GM12864 (cell line): ENCODE measurements at regions not wholly inside any gene's neighbourhood (a gene's known extent, or its start where the extent isn't known, plus 50 kb on each side); places are given as distances from the start of the nearest gene placed in this dataset.

Source experiments
- DNase-seq: peaks from one replicate; pipeline ENCODE4 v3.0.0-alpha.2; 2011; ENCODE audit warnings: low read depth
- H3K4me3 ChIP-seq: 2 replicates; pipeline ENCODE4 v1.5.1; 2011; ENCODE audit warnings: mild to moderate bottlenecking, low read depth, low read length, control low read depth
- TF ChIP-seq, protein P1 (sequence below): IDR thresholded peaks from 2 replicates; pipeline ENCODE4 v1.5.1; 2011; ENCODE audit warnings: low read depth, mild to moderate bottlenecking, moderate library complexity, low read length, control low read depth, inconsistent platforms; ENCODE audit errors: missing control alignments

DNA sequence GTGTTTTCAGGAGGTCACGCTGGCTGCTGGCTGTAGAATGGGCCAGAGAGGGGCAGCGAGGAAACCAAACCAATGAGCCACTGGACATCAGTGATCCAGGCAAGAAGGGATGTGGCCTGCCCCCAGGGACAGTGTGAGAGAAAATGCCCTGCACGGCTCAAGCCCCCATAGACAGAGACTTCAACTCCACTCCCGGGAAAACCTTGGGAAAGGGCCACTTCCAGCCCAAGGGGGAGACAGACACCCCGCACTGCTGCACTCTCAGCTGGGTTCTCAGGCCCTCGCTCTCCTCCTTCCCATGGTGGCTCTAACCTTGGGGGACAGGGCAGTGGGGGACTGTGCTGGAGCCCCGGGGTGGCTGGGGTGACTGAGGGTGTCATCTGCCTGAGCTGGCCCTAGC is 172.0 kb downstream of the KATNAL1 start:
- TF ChIP-seq, protein P1, sequence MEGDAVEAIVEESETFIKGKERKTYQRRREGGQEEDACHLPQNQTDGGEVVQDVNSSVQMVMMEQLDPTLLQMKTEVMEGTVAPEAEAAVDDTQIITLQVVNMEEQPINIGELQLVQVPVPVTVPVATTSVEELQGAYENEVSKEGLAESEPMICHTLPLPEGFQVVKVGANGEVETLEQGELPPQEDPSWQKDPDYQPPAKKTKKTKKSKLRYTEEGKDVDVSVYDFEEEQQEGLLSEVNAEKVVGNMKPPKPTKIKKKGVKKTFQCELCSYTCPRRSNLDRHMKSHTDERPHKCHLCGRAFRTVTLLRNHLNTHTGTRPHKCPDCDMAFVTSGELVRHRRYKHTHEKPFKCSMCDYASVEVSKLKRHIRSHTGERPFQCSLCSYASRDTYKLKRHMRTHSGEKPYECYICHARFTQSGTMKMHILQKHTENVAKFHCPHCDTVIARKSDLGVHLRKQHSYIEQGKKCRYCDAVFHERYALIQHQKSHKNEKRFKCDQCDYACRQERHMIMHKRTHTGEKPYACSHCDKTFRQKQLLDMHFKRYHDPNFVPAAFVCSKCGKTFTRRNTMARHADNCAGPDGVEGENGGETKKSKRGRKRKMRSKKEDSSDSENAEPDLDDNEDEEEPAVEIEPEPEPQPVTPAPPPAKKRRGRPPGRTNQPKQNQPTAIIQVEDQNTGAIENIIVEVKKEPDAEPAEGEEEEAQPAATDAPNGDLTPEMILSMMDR = no peak

DNA sequence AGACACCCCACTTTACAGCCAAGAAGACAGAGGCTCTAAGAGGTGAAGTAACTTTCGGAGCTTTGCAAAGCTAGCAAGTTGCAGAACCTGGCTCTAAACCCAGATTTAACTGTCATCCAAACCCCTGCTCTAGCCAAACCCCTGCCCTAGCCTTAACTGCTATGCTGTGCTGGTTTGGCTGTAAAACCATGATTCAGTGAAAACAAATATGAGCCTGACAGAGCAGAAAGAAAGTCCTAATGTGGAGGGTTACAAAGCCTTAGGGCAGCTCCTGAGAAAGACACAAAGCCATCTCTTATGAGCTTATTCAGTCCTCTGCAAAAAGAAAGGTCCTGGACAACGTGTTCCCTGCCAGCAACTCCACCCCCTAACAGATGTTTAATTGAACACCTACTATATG is 172.8 kb downstream of the KATNAL1 start:
- TF ChIP-seq, protein P1 = no peak
- DNase-seq = no peak
- no peak overlapping the region for H3K4me3 ChIP-seq

More for the DNA sequence above, 172.0 kb downstream of the KATNAL1 start:
- no peak for DNase-seq
- H3K4me3 ChIP-seq = no peak overlapping the region

DNA sequence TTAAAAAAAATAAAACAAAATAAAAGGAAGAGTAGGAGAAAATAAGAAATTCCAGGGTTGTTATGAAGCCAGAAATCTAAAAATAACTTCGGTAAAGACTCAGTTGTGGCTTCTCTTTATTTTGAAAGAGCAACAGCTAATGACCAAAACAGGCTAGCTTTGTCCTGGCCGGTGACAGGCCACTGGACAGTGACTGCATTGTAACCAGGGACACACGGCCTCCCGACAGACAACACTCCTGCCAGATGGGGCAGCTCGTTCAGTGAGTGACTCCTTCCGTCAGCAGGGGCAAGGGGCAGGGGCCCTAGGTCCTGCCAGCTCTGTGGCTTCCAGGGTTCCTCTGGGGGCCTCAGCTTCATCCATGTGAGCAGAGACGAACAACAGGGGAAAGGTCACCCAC is 173.4 kb downstream of the KATNAL1 start:
- no peak overlapping the region for H3K4me3 ChIP-seq
- DNase-seq = no peak
- TF ChIP-seq, protein P1 = no peak

DNA sequence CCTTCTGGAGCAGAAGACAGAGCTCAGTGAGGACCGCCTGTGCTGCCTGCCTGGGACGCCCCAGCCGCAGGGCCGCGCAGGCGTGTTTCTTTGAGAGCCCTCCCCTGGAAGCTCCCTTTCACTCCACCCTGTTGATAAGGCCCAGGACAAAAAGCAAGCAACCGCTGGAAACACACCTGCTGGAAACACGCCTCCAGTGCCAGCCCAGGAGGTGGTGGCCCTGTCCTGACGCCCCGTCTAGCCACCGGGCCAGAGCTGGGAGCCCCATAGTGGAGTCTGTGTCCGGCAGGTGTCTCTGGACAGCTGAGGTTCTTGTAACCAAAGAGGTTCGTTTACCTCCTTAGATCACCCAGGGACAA is 173.8 kb downstream of the KATNAL1 start:
- no peak for DNase-seq
- H3K4me3 ChIP-seq = no peak overlapping the region
- TF ChIP-seq, protein P1 = no peak

DNA sequence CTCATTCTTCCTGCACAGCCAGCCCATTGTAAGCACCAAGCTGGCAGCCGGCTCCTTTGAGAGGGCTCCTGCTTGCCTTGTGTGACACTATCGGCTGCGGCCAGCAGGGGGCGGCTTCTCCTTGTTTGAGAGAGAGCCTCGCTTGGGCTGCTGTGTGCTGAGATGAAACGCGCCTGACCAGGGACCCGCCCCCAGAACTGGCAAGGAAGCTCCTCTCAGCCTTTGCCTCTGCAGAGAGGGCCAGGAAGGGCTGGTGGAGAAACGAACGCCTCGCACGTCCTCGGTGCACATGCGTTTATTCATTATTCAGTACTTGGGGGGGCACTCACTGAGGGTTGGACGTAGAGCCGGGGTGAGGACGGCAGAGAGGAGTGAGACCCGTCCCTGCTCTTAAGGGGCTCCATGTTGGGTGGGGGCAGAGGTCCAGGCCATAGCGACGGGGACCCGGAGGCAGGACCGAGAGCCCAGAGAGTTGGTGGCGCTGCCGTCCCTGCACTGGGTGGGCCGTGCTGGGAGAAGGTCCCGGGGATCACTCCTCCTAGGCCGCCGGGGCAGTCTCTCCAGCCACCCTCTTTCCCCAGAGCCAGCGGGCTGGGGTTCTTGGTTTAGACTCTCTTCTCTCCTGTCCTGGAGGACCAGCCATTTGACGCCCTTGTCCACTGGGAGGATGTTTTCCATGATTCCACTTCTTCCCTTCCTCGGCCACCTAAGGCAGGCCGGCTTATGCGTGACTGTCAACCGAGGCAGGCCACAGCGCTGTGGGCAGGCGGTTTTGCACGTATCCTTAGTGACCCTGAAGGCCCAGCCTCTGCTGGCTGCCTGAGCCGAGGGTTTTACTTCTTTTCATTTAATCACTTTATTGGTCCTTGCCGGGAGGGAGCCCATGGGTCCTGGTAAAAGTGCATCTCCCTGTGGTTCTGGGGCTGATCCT is 174.5 kb downstream of the KATNAL1 start:
- DNase-seq = peak; percentile 70
- H3K4me3 ChIP-seq = no peak overlapping the region
- TF ChIP-seq, protein P1 = peak; percentile 86

DNA sequence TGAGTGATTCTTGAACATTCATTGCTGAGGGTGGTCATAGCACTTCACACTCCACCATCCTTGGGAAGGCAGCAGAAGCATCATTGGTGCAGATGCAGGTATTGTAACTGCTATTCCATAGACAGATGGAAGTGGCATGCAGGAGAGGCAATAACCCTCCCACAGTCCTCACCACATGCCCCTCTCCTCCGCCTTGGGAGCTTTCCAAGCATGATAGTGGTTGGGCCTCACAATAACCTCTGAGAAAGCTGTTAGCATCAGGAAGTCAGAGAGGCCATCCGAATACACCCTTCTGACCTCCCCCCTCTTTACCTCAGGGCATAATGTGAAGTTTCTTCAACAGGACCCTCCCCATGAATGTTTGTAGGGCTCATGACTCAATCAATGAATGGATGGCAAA is 177.9 kb downstream of the KATNAL1 start:
- no peak overlapping the region for H3K4me3 ChIP-seq
- no peak for DNase-seq
- TF ChIP-seq, protein P1 = no peak

DNA sequence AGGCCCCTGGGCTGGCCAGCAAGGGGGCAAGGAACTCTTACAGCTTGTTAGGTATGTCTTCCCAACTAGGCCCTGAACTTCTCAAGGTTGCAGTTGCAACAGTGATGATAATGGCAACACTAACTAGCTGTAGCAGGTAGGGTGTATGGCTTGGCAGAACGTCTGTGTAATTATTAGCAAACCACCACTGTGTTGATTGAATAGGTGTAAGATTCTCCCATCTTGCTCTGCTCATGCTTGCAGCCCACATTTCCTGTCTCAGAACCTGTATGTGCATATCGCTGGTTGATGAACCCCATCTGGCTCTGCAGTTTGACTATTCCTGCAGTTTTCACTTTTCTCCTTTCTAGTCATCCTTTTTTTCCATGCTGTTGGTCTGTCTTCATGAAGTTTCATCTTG is 178.8 kb downstream of the KATNAL1 start:
- DNase-seq = no peak
- H3K4me3 ChIP-seq = no peak overlapping the region
- TF ChIP-seq, protein P1 = no peak
